K562 (cell line): ENCODE measurements at regions not wholly inside any gene's neighbourhood (a gene's known extent, or its start where the extent isn't known, plus 50 kb on each side); places are given as distances from the start of the nearest gene placed in this dataset.

Experiments used
- ATAC-seq: fragments of 200-7000 bp; cut with Tn5 transposase; 3 replicates; pipeline ENCODE4 v1.9.1; 2020; ENCODE audit warnings: moderate library complexity
- BruUV-seq: library from RNA; stranded (reverse); fragments of 400-500 nt; replicated peaks from 2 replicates; lab custom pipeline; 2021; lab: Mats Ljungman, UMichigan
- CTCF ChIA-PET: fragments of 300-600 bp; formaldehyde crosslinking; extraction: SDS; loops from one replicate; lab custom pipeline; 2021; ENCODE audit warnings: low intra/inter-chr PET ratio; lab: Yijun Ruan, JAX
- POLR2A ChIA-PET: fragments of 300-600, 350-650 bp; sonication (Branson Sonifier 250); formaldehyde crosslinking; extraction: SDS; loops from one replicate; lab custom pipeline; 2021; ENCODE audit warnings: antibody characterized with exemption, inconsistent platforms; lab: Yijun Ruan, JAX
- DNase-seq, 4 experiments: peaks; one replicate each; pipeline versions ENCODE4 v3.0.0 to v3.0.0-alpha.2; 2011 to 2018; ENCODE audit warnings: low spot score in 3 of 4, mixed read lengths in 3 of 4; ENCODE audit errors: extremely low read depth in 1 of 4
- FAIRE-seq: peaks from 2 replicates; lab custom pipeline; 2011; peaks lifted over from hg19 to GRCh38; lab: Jason Lieb, UNC
- H2AFZ ChIP-seq: 2 replicates; pipeline ENCODE4 v1.6.0; 2011; ENCODE audit warnings: low read depth, low read length, control low read depth, inconsistent platforms
- H3K27ac ChIP-seq: fragments of 200-600 bp; 3 replicates; pipeline ENCODE4 v1.8.0; 2011; ENCODE audit warnings: low read depth, mild to moderate bottlenecking, control low read depth, inconsistent platforms, low read length, moderate library complexity, mixed read lengths; ENCODE audit errors: extremely low read depth
- H3K27me3 ChIP-seq, 2 experiments: fragments of 300-600 bp in 1 of 2; 2 replicates in 1 of 2; 3 replicates in 1 of 2; pipeline versions ENCODE4 v1.6.0 to v1.8.0; 2011; ENCODE audit warnings: inconsistent platforms in 2 of 2, low read length in 2 of 2, mild to moderate bottlenecking in 1 of 2, mixed read lengths in 1 of 2, moderate library complexity in 1 of 2; ENCODE audit not compliant: control insufficient read depth in 2 of 2, insufficient read depth in 2 of 2
- H3K36me3 ChIP-seq: fragments of 300-600 bp; 3 replicates; pipeline ENCODE4 v1.8.0; 2011; ENCODE audit warnings: mild to moderate bottlenecking, low read length, inconsistent platforms; ENCODE audit not compliant: control insufficient read depth, insufficient read depth
- H3K4me1 ChIP-seq, 2 experiments: fragments of 200-600 bp in 1 of 2; replicated peaks in 1 of 2; 2 replicates in 1 of 2; 3 replicates in 1 of 2; pipeline versions ENCODE4 v1.5.1 to v1.8.0; 2011; ENCODE audit warnings: inconsistent platforms in 2 of 2, low read length in 2 of 2, mild to moderate bottlenecking in 1 of 2, mixed read lengths in 1 of 2, moderate library complexity in 1 of 2; ENCODE audit not compliant: control insufficient read depth in 2 of 2, insufficient read depth in 2 of 2
- H3K4me2 ChIP-seq: 2 replicates; pipeline ENCODE4 v1.6.1; 2011; ENCODE audit warnings: low read length, control low read depth, inconsistent platforms, mixed read lengths; ENCODE audit not compliant: insufficient read depth
- H3K4me3 ChIP-seq: fragments of 200-600 bp; sonication (generic), shearing (Covaris generic); 2 replicates; pipeline ENCODE4 v1.5.1; 2016; ENCODE audit warnings: control low read depth, inconsistent platforms
- H3K79me2 ChIP-seq: fragments of 200-600 bp; 3 replicates; pipeline ENCODE4 v1.8.0; 2011; ENCODE audit warnings: low read length, inconsistent platforms; ENCODE audit not compliant: control insufficient read depth, insufficient read depth
- H3K9ac ChIP-seq, 2 experiments: 2 replicates each; pipeline versions ENCODE4 v1.6.0 to v1.6.1; 2011; ENCODE audit warnings: low read depth in 2 of 2, low read length in 2 of 2, control low read depth in 1 of 2, inconsistent platforms in 1 of 2, mild to moderate bottlenecking in 1 of 2, mixed read lengths in 1 of 2; ENCODE audit not compliant: insufficient read depth in 1 of 2
- H3K9me1 ChIP-seq: one replicate; pipeline ENCODE4 v1.6.0; 2011; ENCODE audit warnings: inconsistent platforms, mild to moderate bottlenecking, low read length, moderate library complexity; ENCODE audit not compliant: control insufficient read depth, insufficient read depth
- H3K9me3 ChIP-seq: replicated peaks from 2 replicates; pipeline ENCODE4 v1.5.1; 2011; ENCODE audit warnings: low read depth, low read length, inconsistent platforms; ENCODE audit not compliant: control insufficient read depth, insufficient read depth
- H4K20me1 ChIP-seq: replicated peaks from 2 replicates; pipeline ENCODE4 v1.6.1; 2011; ENCODE audit warnings: low read length, inconsistent platforms, mixed read lengths; ENCODE audit not compliant: control insufficient read depth, insufficient read depth
- CXXC5 ChIP-seq: fragments of 250-450 bp; sonication (Bioruptor Pico); IDR thresholded peaks from 2 replicates; pipeline ENCODE4 v1.8.0; 2022; ENCODE audit warnings: inconsistent platforms, mild to moderate bottlenecking, moderate library complexity
- HSF4 ChIP-seq: fragments of 250-450 bp; sonication (Bioruptor Pico); IDR thresholded peaks from 2 replicates; pipeline ENCODE4 v2.1.2; 2022; ENCODE audit warnings: mild to moderate bottlenecking, moderate library complexity, borderline replicate concordance
- KLF1 ChIP-seq: fragments of 450-650 bp; IDR thresholded peaks from 2 replicates; pipeline ENCODE4 v1.6.1; 2016; ENCODE audit warnings: missing genetic modification characterization, missing compliant biosample characterization
- LEF1 ChIP-seq: fragments of 450-650 bp; IDR thresholded peaks from 2 replicates; pipeline ENCODE4 v1.6.1; 2016; ENCODE audit warnings: mild to moderate bottlenecking
- MECOM ChIP-seq: fragments of 250-450 bp; sonication (Bioruptor Pico); IDR thresholded peaks from 2 replicates; pipeline ENCODE4 v1.8.0; 2022; ENCODE audit warnings: inconsistent platforms
- MEF2D ChIP-seq: conservative IDR thresholded peaks from 2 replicates; pipeline ENCODE4 v1.6.1; 2016; ENCODE audit warnings: low read depth, missing genetic modification characterization, missing compliant biosample characterization
- NCOR1 ChIP-seq: fragments of 450-650 bp; IDR thresholded peaks from 2 replicates; pipeline ENCODE4 v1.6.1; 2016; ENCODE audit warnings: mild to moderate bottlenecking, moderate library complexity
- PHTF2 ChIP-seq: fragments of 250-450 bp; sonication (Bioruptor Pico); IDR thresholded peaks from 2 replicates; pipeline ENCODE4 v1.5.0; 2021; ENCODE audit warnings: mild to moderate bottlenecking
- POLR2H ChIP-seq: IDR thresholded peaks from 2 replicates; pipeline ENCODE4 v1.6.1; 2016; ENCODE audit warnings: missing genetic modification characterization, low read depth, mild to moderate bottlenecking, control low read depth, missing compliant biosample characterization, moderate library complexity
- RAD21 ChIP-seq, 2 experiments: fragments of 250-450 bp in 1 of 2; fragments of 450-650 bp in 1 of 2; sonication (Bioruptor Pico) in 1 of 2; formaldehyde crosslinking in 1 of 2; IDR thresholded peaks in 1 of 2; conservative IDR thresholded peaks in 1 of 2; 2 replicates each; pipeline versions ENCODE4 v1.4.0 to v1.8.0; 2020 to 2022; ENCODE audit warnings: mild to moderate bottlenecking in 2 of 2, moderate library complexity in 1 of 2
- RNF2 ChIP-seq: sonication (generic); IDR thresholded peaks from 2 replicates; pipeline ENCODE4 v1.6.1; 2016
- U2AF1 ChIP-seq: fragments of 200-400 bp; formaldehyde crosslinking; optimal IDR thresholded peaks from 2 replicates; pipeline ENCODE3; 2017; ENCODE audit warnings: mild to moderate bottlenecking, low read depth, low read length, moderate library complexity
- WGBS: fragments of 100-300 bp; shearing (Covaris generic); methylation state at CpG from one replicate; pipeline ENCODE4 v1.1.6; 2016; ENCODE audit warnings: low coverage, mixed read lengths; ENCODE audit not compliant: insufficient coverage; ENCODE audit errors: missing lambda C conversion rate; 5-methylcytosine and 5-hydroxymethylcytosine counted together
- in situ Hi-C: fragments of 300-500 bp; cut with MboI; formaldehyde crosslinking; loops from 4 replicates; pipeline ENCODE4 v1.15.0; 2018; ENCODE audit warnings: inconsistent platforms, mixed read lengths
- intact Hi-C: fragments of 100-400 bp; cut with micrococcal nuclease; formaldehyde crosslinking; loops from 2 replicates; pipeline ENCODE4 v1.14.2; 2022
- TF ChIP-seq, protein P1 (sequence below): fragments of 250-450 bp; sonication (Bioruptor Pico); IDR thresholded peaks from 2 replicates; pipeline ENCODE4 v1.8.0; 2021; ENCODE audit warnings: moderate library complexity, mild to moderate bottlenecking, inconsistent platforms
- TF ChIP-seq, protein P2 (sequence below): fragments of 250-450 bp; sonication (Bioruptor Pico); IDR thresholded peaks from 2 replicates; pipeline ENCODE4 v1.5.1; 2021; ENCODE audit warnings: mild to moderate bottlenecking
- TF ChIP-seq, protein P3 (sequence below): IDR thresholded peaks from 2 replicates; pipeline ENCODE4 v1.6.1; 2016; ENCODE audit warnings: missing genetic modification characterization, missing compliant biosample characterization

GRCh38 chr4:66028668-66029067 is 358.4 kb upstream of the EPHA5 start:
- Histone ChIP-seq H3K4me3 (no peak overlapping the region), H3K4me2 (no peak overlapping the region), H3K36me3 (no peaks in the 10 kb centered on the region), H3K9me3 (no peaks in the 10 kb centered on the region; the same call in 1 of the 2 replicates), H3K79me2 (no peaks in the 10 kb centered on the region), H3K9ac (no peak overlapping the region), H2AFZ (no peak overlapping the region), H3K27me3 (no peaks in the 10 kb centered on the region), H3K27ac (no peak overlapping the region), H3K9me1 (no peaks in the 10 kb centered on the region), H3K4me1 (no peaks in the 10 kb centered on the region), H4K20me1 (no peaks in the 10 kb centered on the region)
- 0% methylated on average over 1 of the region's 1 CpG for WGBS
- CTCF ChIA-PET, result no interaction called here
- ATAC-seq (no peak), FAIRE-seq (no peak), DNase-seq (no peak)
- in situ Hi-C loops, result no loop called here
- intact Hi-C loops, result no loop called here
- POLR2A ChIA-PET, result no interaction called here
- TF ChIP-seq KLF1 (tag), result no peak
- no TSS peak for BruUV-seq

- CTCF ChIA-PET, result no interaction called here
- ATAC-seq (no peak), DNase-seq (no peak), FAIRE-seq (no peak)
- Histone ChIP-seq H3K27me3 (no peaks in the 10 kb centered on the region), H3K9me3 (no peaks in the 10 kb centered on the region; the same call in none of the 2 replicates), H3K9me1 (no peaks in the 10 kb centered on the region), H3K4me3 (no peak overlapping the region), H4K20me1 (no peaks in the 10 kb centered on the region), H2AFZ (no peak overlapping the region), H3K4me1 (no peaks in the 10 kb centered on the region), H3K79me2 (no peaks in the 10 kb centered on the region), H3K36me3 (no peaks in the 10 kb centered on the region), H3K27ac (no peak overlapping the region), H3K9ac (no peak overlapping the region), H3K4me2 (no peak overlapping the region)
- POLR2A ChIA-PET, result interaction anchor here (0.5 kb wide), 1 partner anchor 11 kb away, joined by 4 read pairs; no protein-coding TSS in a partner anchor
- WGBS, result 0% methylated on average over 1 of the region's 1 CpG
- no TSS peak for BruUV-seq
- in situ Hi-C loops, result no loop called here
- intact Hi-C loops, result no loop called here
- TF ChIP-seq CXXC5 (CRISPR knock-in tag) (no peak), HSF4 (CRISPR knock-in tag) (no peak), RNF2 (no peak), MEF2D (no peak), MECOM (CRISPR knock-in tag) (no peak), NCOR1 (no peak), PHTF2 (CRISPR knock-in tag) (no peak), RAD21 (CRISPR knock-in tag; conservative IDR thresholded peaks at IDR 0.05 in 1 of 2, IDR thresholded peaks at IDR 0.05 in 1 of 2) (no peak), U2AF1 (no peak), LEF1 (no peak), POLR2H (tag) (no peak)
- TF ChIP-seq, protein P1, sequence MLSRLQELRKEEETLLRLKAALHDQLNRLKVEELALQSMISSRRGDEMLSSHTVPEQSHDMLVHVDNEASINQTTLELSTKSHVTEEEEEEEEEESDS (CRISPR knock-in tag), result no peak
- TF ChIP-seq, protein P2, sequence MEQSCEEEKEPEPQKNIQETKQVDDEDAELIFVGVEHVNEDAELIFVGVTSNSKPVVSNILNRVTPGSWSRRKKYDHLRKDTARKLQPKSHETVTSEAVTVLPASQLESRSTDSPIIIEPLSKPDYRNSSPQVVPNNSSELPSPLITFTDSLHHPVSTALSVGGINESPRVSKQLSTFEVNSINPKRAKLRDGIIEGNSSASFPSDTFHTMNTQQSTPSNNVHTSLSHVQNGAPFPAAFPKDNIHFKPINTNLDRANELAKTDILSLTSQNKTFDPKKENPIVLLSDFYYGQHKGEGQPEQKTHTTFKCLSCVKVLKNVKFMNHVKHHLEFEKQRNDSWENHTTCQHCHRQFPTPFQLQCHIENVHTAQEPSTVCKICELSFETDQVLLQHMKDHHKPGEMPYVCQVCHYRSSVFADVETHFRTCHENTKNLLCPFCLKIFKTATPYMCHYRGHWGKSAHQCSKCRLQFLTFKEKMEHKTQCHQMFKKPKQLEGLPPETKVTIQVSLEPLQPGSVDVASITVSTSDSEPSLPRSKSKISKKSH (CRISPR knock-in tag), result no peak
- TF ChIP-seq, protein P3, sequence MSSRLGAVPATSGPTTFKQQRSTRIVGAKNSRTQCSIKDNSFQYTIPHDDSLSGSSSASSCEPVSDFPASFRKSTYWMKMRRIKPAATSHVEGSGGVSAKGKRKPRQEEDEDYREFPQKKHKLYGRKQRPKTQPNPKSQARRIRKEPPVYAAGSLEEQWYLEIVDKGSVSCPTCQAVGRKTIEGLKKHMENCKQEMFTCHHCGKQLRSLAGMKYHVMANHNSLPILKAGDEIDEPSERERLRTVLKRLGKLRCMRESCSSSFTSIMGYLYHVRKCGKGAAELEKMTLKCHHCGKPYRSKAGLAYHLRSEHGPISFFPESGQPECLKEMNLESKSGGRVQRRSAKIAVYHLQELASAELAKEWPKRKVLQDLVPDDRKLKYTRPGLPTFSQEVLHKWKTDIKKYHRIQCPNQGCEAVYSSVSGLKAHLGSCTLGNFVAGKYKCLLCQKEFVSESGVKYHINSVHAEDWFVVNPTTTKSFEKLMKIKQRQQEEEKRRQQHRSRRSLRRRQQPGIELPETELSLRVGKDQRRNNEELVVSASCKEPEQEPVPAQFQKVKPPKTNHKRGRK (tag), result no peak
Observed at GRCh38 chr4:66023061-66023460, 352.8 kb upstream of the EPHA5 start.
